ENCODE measurements at regions not wholly inside any gene's neighbourhood (a gene's known extent, or its start where the extent isn't known, plus 50 kb on each side); places are given as distances from the start of the nearest gene placed in this dataset.
"Not testable (repeated sequence)": the region's sequence is repeated elsewhere in the genome, so short reads cannot be mapped to it uniquely, and the experiment has no call there.

DNA sequence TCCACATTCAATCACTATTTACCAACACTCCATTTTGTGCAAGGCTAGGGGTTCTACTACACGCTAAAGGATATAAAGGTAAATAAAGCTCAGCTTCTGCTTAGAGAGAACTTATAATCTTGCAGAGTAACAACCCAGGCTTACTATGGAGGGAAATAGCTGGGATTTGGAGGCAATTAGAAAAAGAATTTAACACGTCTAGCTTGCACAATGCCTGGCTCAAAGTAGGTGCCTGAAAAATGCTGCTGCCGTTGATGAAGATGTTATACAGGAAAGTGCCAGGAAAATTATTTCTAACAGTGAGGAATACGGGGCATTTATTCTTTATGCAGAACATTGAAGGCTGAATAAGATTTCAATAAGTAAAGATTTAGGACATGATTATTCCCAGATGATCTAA is 214.2 kb downstream of the KITLG start:
- no peaks in the 10 kb centered on the region for H3K27me3 ChIP-seq (ENCODE audit: insufficient read depth, low read length, poor library complexity)
- H3K9ac ChIP-seq (ENCODE audit: low read depth, low read length), result no peak overlapping the region
- TF ChIP-seq, protein P1, sequence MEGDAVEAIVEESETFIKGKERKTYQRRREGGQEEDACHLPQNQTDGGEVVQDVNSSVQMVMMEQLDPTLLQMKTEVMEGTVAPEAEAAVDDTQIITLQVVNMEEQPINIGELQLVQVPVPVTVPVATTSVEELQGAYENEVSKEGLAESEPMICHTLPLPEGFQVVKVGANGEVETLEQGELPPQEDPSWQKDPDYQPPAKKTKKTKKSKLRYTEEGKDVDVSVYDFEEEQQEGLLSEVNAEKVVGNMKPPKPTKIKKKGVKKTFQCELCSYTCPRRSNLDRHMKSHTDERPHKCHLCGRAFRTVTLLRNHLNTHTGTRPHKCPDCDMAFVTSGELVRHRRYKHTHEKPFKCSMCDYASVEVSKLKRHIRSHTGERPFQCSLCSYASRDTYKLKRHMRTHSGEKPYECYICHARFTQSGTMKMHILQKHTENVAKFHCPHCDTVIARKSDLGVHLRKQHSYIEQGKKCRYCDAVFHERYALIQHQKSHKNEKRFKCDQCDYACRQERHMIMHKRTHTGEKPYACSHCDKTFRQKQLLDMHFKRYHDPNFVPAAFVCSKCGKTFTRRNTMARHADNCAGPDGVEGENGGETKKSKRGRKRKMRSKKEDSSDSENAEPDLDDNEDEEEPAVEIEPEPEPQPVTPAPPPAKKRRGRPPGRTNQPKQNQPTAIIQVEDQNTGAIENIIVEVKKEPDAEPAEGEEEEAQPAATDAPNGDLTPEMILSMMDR (IDR thresholded peaks at IDR 0.05; ENCODE audit: borderline replicate concordance, extremely low read depth, low read length, poor library complexity, severe bottlenecking), result no peak
- no peak for TF ChIP-seq EZH2 (IDR thresholded peaks at IDR 0.05; ENCODE audit: borderline replicate concordance, low read depth, low read length, severe bottlenecking)
- no peak overlapping the region for H3K4me2 ChIP-seq (ENCODE audit: insufficient read depth, low read length)
- no peak overlapping the region for H3K4me3 ChIP-seq (ENCODE audit: low read depth in 1 of 2, low read length in 2 of 2)
- no peak for DNase-seq
- H3K36me3 ChIP-seq (ENCODE audit: insufficient read depth, low read length), result no peaks in the 10 kb centered on the region
- no peaks in the 10 kb centered on the region for H3K9me3 ChIP-seq (ENCODE audit: insufficient read depth, low read length, severe bottlenecking)
- no peak overlapping the region for H2AFZ ChIP-seq (ENCODE audit: low read depth, low read length)
- no peaks in the 10 kb centered on the region for H3K79me2 ChIP-seq (ENCODE audit: insufficient read depth, low read length)
- H3K4me1 ChIP-seq (ENCODE audit: insufficient read depth, low read length), result no peaks in the 10 kb centered on the region
- H3K27ac ChIP-seq (ENCODE audit: low read length), result no peak overlapping the region
- no peak for ATAC-seq (ENCODE audit: insufficient read depth, low read depth)
- H4K20me1 ChIP-seq (ENCODE audit: insufficient read depth, low read length), result no peaks in the 10 kb centered on the region

DNA sequence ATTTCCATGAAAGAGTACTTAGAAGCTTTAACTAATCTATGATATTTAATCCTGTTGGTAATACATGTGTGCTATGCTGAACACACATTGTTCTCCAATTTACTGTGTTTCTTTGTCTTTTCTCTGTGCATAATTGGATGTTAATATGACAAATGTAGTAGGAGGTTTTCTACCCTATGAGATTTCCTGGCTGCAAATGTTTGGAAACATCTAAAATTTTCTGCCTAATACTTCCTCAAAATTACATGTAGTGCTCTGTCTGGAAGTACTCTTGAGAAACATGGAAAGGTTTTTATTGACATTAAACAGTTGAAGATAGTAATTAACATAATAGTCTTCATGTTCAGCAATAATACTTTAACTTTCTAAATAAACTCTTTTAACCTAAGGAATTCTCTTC is 213.0 kb downstream of the KITLG start:
- Histone ChIP-seq H3K79me2 (ENCODE audit: insufficient read depth, low read length) (no peaks in the 10 kb centered on the region), H4K20me1 (ENCODE audit: insufficient read depth, low read length) (no peaks in the 10 kb centered on the region), H3K4me3 (ENCODE audit: low read depth in 1 of 2, low read length in 2 of 2) (no peak overlapping the region), H3K4me1 (ENCODE audit: insufficient read depth, low read length) (no peaks in the 10 kb centered on the region), H3K4me2 (ENCODE audit: insufficient read depth, low read length) (no peak overlapping the region), H2AFZ (ENCODE audit: low read depth, low read length) (no peak overlapping the region), H3K9me3 (ENCODE audit: insufficient read depth, low read length, severe bottlenecking) (no peaks in the 10 kb centered on the region), H3K9ac (ENCODE audit: low read depth, low read length) (no peak overlapping the region), H3K27me3 (ENCODE audit: insufficient read depth, low read length, poor library complexity) (no peaks in the 10 kb centered on the region), H3K36me3 (ENCODE audit: insufficient read depth, low read length) (no peaks in the 10 kb centered on the region), H3K27ac (ENCODE audit: low read length) (no peak overlapping the region)
- no peak for TF ChIP-seq EZH2 (IDR thresholded peaks at IDR 0.05; ENCODE audit: borderline replicate concordance, low read depth, low read length, severe bottlenecking)
- TF ChIP-seq, protein P1 (IDR thresholded peaks at IDR 0.05; ENCODE audit: borderline replicate concordance, extremely low read depth, low read length, poor library complexity, severe bottlenecking), result no peak
- DNase-seq (no peak), ATAC-seq (ENCODE audit: insufficient read depth, low read depth) (no peak)

- H3K4me3 ChIP-seq (ENCODE audit: low read depth in 1 of 2, low read length in 2 of 2); H3K9ac ChIP-seq (ENCODE audit: low read depth, low read length); H3K27me3 ChIP-seq (ENCODE audit: insufficient read depth, low read length, poor library complexity); H3K79me2 ChIP-seq (ENCODE audit: insufficient read depth, low read length); H3K27ac ChIP-seq (ENCODE audit: low read length); H3K9me3 ChIP-seq (ENCODE audit: insufficient read depth, low read length, severe bottlenecking); H3K4me2 ChIP-seq (ENCODE audit: insufficient read depth, low read length); H4K20me1 ChIP-seq (ENCODE audit: insufficient read depth, low read length); ATAC-seq (ENCODE audit: insufficient read depth, low read depth); H3K36me3 ChIP-seq (ENCODE audit: insufficient read depth, low read length); H2AFZ ChIP-seq (ENCODE audit: low read depth, low read length); H3K4me1 ChIP-seq (ENCODE audit: insufficient read depth, low read length); DNase-seq: not testable (repeated sequence)
Observed at GRCh38 chr12:88368077-88368476, 212.2 kb downstream of the KITLG start.

- no peaks in the 10 kb centered on the region for H3K4me1 ChIP-seq (ENCODE audit: insufficient read depth, low read length)
- H3K79me2 ChIP-seq (ENCODE audit: insufficient read depth, low read length), result no peaks in the 10 kb centered on the region
- no peak overlapping the region for H3K4me2 ChIP-seq (ENCODE audit: insufficient read depth, low read length)
- H4K20me1 ChIP-seq (ENCODE audit: insufficient read depth, low read length), result no peaks in the 10 kb centered on the region
- TF ChIP-seq, protein P1 (IDR thresholded peaks at IDR 0.05; ENCODE audit: borderline replicate concordance, extremely low read depth, low read length, poor library complexity, severe bottlenecking), result no peak
- no peak for TF ChIP-seq EZH2 (IDR thresholded peaks at IDR 0.05; ENCODE audit: borderline replicate concordance, low read depth, low read length, severe bottlenecking)
- DNase-seq (no peak), ATAC-seq (ENCODE audit: insufficient read depth, low read depth) (no peak)
- H3K27ac ChIP-seq (ENCODE audit: low read length), result no peak overlapping the region
- no peaks in the 10 kb centered on the region for H3K36me3 ChIP-seq (ENCODE audit: insufficient read depth, low read length)
- H3K4me3 ChIP-seq (ENCODE audit: low read depth in 1 of 2, low read length in 2 of 2), result no peak overlapping the region
- H3K27me3 ChIP-seq (ENCODE audit: insufficient read depth, low read length, poor library complexity), result no peaks in the 10 kb centered on the region
- no peak overlapping the region for H3K9ac ChIP-seq (ENCODE audit: low read depth, low read length)
- no peaks in the 10 kb centered on the region for H3K9me3 ChIP-seq (ENCODE audit: insufficient read depth, low read length, severe bottlenecking)
- no peak overlapping the region for H2AFZ ChIP-seq (ENCODE audit: low read depth, low read length)
Observed at GRCh38 chr12:88371416-88372183, 208.7 kb downstream of the KITLG start.

Data from DND-41 (cell line).